A549 (cell line): ENCODE measurements at regions not wholly inside any gene's neighbourhood (a gene's known extent, or its start where the extent isn't known, plus 50 kb on each side); places are given as distances from the start of the nearest gene placed in this dataset.
"Not testable (repeated sequence)": the region's sequence is repeated elsewhere in the genome, so short reads cannot be mapped to it uniquely, and the experiment has no call there.

Source experiments
- MAX ChIP-seq: IDR thresholded peaks from 2 replicates; pipeline ENCODE4 v1.6.1; 2012
- POLR2A ChIP-seq: IDR thresholded peaks from 2 replicates; pipeline ENCODE4 v1.6.1; 2012; ENCODE audit warnings: mild to moderate bottlenecking, low read length
- SMC3 ChIP-seq: fragments of >200 bp; sonication (Bioruptor Twin); formaldehyde crosslinking; IDR thresholded peaks from 3 replicates; pipeline ENCODE4 v1.6.1; 2018; ENCODE audit warnings: inconsistent platforms
- TF ChIP-seq, protein P1 (sequence below): fragments of >200 bp; sonication (Bioruptor Twin); formaldehyde crosslinking; IDR thresholded peaks from 3 replicates; pipeline ENCODE4 v1.5.1; 2016
- TF ChIP-seq, protein P2 (sequence below): fragments of 150-350 bp; IDR thresholded peaks from 2 replicates; pipeline ENCODE4 v1.6.1; 2014; ENCODE audit warnings: low read depth, mild to moderate bottlenecking, low read length

DNA sequence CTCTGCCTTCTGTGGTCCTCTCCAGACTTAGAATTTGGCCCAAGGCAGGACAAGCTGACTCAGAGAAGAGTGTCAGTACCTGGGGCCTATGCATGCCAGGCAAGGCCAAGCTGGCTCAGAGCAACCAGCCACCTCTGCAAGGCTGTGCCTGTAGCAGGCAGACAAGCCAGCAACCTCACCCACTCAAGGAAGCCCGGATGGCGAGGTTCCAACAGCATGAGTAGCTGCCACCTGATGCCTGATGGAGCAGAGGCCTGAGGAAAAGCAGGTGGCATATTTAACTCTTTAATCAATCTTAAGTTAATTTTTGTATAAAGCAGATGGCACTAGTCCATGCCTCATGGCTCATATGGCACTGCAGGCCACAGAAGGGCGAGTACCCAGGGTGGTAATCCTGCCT is 3595.8 kb upstream of the OR11H1 start:
- TF ChIP-seq, protein P1, sequence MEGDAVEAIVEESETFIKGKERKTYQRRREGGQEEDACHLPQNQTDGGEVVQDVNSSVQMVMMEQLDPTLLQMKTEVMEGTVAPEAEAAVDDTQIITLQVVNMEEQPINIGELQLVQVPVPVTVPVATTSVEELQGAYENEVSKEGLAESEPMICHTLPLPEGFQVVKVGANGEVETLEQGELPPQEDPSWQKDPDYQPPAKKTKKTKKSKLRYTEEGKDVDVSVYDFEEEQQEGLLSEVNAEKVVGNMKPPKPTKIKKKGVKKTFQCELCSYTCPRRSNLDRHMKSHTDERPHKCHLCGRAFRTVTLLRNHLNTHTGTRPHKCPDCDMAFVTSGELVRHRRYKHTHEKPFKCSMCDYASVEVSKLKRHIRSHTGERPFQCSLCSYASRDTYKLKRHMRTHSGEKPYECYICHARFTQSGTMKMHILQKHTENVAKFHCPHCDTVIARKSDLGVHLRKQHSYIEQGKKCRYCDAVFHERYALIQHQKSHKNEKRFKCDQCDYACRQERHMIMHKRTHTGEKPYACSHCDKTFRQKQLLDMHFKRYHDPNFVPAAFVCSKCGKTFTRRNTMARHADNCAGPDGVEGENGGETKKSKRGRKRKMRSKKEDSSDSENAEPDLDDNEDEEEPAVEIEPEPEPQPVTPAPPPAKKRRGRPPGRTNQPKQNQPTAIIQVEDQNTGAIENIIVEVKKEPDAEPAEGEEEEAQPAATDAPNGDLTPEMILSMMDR = not testable (repeated sequence)
- not testable (repeated sequence) for TF ChIP-seq SMC3, MAX, POLR2A
- TF ChIP-seq, protein P2, sequence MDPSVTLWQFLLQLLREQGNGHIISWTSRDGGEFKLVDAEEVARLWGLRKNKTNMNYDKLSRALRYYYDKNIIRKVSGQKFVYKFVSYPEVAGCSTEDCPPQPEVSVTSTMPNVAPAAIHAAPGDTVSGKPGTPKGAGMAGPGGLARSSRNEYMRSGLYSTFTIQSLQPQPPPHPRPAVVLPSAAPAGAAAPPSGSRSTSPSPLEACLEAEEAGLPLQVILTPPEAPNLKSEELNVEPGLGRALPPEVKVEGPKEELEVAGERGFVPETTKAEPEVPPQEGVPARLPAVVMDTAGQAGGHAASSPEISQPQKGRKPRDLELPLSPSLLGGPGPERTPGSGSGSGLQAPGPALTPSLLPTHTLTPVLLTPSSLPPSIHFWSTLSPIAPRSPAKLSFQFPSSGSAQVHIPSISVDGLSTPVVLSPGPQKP = not testable (repeated sequence)
